ENCODE measurements at regions not wholly inside any gene's neighbourhood (a gene's known extent, or its start where the extent isn't known, plus 50 kb on each side); places are given as distances from the start of the nearest gene placed in this dataset.

DNA sequence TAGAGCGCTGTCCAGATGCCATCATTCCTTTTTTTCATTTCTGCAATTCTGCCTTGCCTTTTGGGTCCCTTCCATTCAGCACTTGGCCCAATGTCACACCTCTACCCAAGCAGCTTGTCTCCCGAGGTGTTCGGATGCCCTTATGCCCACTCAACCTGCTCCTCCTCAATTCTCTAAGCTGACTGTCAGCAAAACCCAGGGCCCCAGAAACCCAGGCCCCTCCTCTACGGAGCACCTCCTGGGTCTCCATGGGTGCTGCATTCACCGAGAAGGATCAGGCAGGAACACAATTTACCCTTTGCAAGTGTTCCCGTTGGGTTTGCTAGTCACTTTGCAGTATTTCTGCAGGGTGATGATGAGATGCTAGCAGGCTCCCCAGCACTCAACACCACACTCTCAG, 86.7 kb upstream of the RAB6C start:
- Histone ChIP-seq H3K9me3 (ENCODE audit: severe bottlenecking) (no peaks in the 10 kb centered on the region), H3K4me1 (ENCODE audit: insufficient read depth, poor library complexity, severe bottlenecking) (no peaks in the 10 kb centered on the region), H3K27me3 (ENCODE audit: insufficient read depth, poor library complexity, severe bottlenecking) (no peaks in the 10 kb centered on the region), H3K36me3 (ENCODE audit: low read depth) (no peaks in the 10 kb centered on the region), H3K27ac (ENCODE audit: poor library complexity, severe bottlenecking) (no peak overlapping the region), H3K4me3 (ENCODE audit: severe bottlenecking) (no peak overlapping the region)
- DNase-seq (ENCODE audit: low spot score) (no peak), ATAC-seq (ENCODE audit: low read depth) (no peak)
- TF ChIP-seq, protein P1, sequence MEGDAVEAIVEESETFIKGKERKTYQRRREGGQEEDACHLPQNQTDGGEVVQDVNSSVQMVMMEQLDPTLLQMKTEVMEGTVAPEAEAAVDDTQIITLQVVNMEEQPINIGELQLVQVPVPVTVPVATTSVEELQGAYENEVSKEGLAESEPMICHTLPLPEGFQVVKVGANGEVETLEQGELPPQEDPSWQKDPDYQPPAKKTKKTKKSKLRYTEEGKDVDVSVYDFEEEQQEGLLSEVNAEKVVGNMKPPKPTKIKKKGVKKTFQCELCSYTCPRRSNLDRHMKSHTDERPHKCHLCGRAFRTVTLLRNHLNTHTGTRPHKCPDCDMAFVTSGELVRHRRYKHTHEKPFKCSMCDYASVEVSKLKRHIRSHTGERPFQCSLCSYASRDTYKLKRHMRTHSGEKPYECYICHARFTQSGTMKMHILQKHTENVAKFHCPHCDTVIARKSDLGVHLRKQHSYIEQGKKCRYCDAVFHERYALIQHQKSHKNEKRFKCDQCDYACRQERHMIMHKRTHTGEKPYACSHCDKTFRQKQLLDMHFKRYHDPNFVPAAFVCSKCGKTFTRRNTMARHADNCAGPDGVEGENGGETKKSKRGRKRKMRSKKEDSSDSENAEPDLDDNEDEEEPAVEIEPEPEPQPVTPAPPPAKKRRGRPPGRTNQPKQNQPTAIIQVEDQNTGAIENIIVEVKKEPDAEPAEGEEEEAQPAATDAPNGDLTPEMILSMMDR (IDR thresholded peaks at IDR 0.05; ENCODE audit: poor library complexity, severe bottlenecking) = no peak

DNA sequence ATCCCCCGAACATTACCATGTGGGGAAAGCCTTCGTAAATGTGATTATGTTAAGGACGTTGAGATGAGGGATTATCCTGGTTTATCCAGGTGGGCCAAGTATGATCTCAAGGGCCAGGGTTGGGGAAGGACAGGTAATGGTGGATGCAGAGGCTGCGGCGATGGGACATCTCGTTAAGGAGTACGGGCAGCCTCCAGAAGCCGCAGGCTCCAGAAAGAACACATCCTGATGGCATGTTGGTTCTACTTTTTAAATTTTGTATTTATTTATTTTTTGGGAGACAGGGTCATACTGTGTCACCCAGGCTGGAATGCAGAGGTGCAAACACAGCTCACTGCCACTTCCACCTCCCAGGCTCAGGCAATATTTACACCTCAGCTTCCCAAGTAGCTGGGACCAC, 86.2 kb upstream of the RAB6C start:
- H3K9me3 ChIP-seq (ENCODE audit: severe bottlenecking) = no peaks in the 10 kb centered on the region
- H3K4me3 ChIP-seq (ENCODE audit: severe bottlenecking) = no peak overlapping the region
- DNase-seq (ENCODE audit: low spot score) (no peak), ATAC-seq (ENCODE audit: low read depth) (no peak)
- no peak overlapping the region for H3K27ac ChIP-seq (ENCODE audit: poor library complexity, severe bottlenecking)
- H3K4me1 ChIP-seq (ENCODE audit: insufficient read depth, poor library complexity, severe bottlenecking) = no peaks in the 10 kb centered on the region
- TF ChIP-seq, protein P1 (IDR thresholded peaks at IDR 0.05; ENCODE audit: poor library complexity, severe bottlenecking) = no peak
- no peaks in the 10 kb centered on the region for H3K27me3 ChIP-seq (ENCODE audit: insufficient read depth, poor library complexity, severe bottlenecking)
- no peaks in the 10 kb centered on the region for H3K36me3 ChIP-seq (ENCODE audit: low read depth)

DNA sequence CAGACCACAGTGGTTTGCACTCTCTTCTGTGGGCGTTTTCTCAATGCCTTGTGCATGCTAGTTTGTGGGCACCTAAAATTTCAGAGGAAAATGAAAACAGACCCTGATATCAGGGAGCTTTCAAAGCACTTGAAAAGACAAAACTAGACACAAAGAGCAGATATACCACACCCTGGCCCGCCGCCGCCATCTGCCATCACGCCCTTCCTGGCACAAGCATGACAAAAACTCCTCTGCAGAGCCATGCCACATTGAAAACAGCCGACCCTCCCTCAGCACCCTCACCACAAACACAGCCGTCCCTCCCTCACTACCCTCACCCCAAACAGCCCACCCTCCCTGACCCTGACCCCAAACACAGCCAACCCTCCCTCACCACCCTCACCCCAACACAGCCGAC, 84.8 kb upstream of the RAB6C start:
- H3K27ac ChIP-seq (ENCODE audit: poor library complexity, severe bottlenecking) = no peak overlapping the region
- no peaks in the 10 kb centered on the region for H3K27me3 ChIP-seq (ENCODE audit: insufficient read depth, poor library complexity, severe bottlenecking)
- H3K36me3 ChIP-seq (ENCODE audit: low read depth) = no peaks in the 10 kb centered on the region
- no peak overlapping the region for H3K4me3 ChIP-seq (ENCODE audit: severe bottlenecking)
- no peaks in the 10 kb centered on the region for H3K9me3 ChIP-seq (ENCODE audit: severe bottlenecking)
- TF ChIP-seq, protein P1 (IDR thresholded peaks at IDR 0.05; ENCODE audit: poor library complexity, severe bottlenecking) = no peak
- no peaks in the 10 kb centered on the region for H3K4me1 ChIP-seq (ENCODE audit: insufficient read depth, poor library complexity, severe bottlenecking)
- ATAC-seq (ENCODE audit: low read depth) (no peak), DNase-seq (ENCODE audit: low spot score) (no peak)

DNA sequence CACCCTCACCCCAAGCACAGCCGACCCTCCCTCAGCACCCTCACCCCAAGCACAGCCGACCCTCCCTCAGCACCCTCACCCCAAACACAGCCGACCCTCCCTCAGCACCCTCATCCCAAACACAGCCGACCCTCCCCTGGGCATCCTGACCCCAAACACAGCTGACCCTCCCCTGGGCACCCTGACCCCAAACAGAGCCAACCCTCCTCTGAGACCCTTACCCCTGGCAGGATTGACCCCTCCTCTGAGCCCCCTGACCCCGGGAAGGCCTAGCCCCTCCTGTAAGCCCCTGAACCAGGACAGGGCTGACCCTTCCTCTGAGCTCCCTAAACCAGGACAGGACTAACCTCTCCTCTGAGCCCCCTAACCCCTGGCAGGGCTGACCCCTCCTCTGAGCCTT, 84.4 kb upstream of the RAB6C start:
- Histone ChIP-seq H3K36me3 (ENCODE audit: low read depth) (no peaks in the 10 kb centered on the region), H3K4me1 (ENCODE audit: insufficient read depth, poor library complexity, severe bottlenecking) (no peaks in the 10 kb centered on the region), H3K27me3 (ENCODE audit: insufficient read depth, poor library complexity, severe bottlenecking) (no peaks in the 10 kb centered on the region), H3K9me3 (ENCODE audit: severe bottlenecking) (no peaks in the 10 kb centered on the region), H3K4me3 (ENCODE audit: severe bottlenecking) (no peak overlapping the region), H3K27ac (ENCODE audit: poor library complexity, severe bottlenecking) (no peak overlapping the region)
- ATAC-seq (ENCODE audit: low read depth) (no peak), DNase-seq (ENCODE audit: low spot score) (no peak)
- TF ChIP-seq, protein P1 (IDR thresholded peaks at IDR 0.05; ENCODE audit: poor library complexity, severe bottlenecking) = no peak

DNA sequence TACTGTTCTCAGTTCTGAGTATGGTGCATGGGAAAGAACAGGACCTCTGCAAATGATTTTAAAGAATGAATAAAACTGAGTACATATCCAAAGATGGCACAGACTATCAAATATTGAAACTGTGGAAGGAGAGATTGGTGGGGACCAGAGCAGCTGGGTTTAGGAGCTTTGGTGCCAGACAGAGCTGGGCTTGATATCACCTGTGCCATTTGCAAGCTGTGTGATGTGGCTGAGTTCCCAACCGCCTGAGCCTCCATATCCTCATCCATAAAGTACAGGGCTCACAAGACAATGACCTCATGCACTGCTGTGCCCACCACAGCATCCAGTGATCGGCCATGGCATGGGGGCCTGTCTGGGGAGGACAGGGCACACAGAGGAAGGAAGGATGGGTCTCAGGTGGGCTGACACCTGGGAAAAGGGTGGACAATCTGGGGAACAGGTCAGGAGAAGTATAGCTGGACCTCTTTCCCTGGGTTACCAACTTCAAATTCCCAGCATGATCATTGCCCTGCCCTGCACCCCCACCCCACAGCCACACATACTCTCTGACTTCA, 83.9 kb upstream of the RAB6C start:
- TF ChIP-seq, protein P1 (IDR thresholded peaks at IDR 0.05; ENCODE audit: poor library complexity, severe bottlenecking) = no peak
- Histone ChIP-seq H3K9me3 (ENCODE audit: severe bottlenecking) (no peaks in the 10 kb centered on the region), H3K27me3 (ENCODE audit: insufficient read depth, poor library complexity, severe bottlenecking) (no peaks in the 10 kb centered on the region), H3K4me3 (ENCODE audit: severe bottlenecking) (no peak overlapping the region), H3K36me3 (ENCODE audit: low read depth) (no peaks in the 10 kb centered on the region), H3K4me1 (ENCODE audit: insufficient read depth, poor library complexity, severe bottlenecking) (no peaks in the 10 kb centered on the region), H3K27ac (ENCODE audit: poor library complexity, severe bottlenecking) (no peak overlapping the region)
- DNase-seq (ENCODE audit: low spot score) = no peak
- no peak for ATAC-seq (ENCODE audit: low read depth)
